HepG2 (cell line): ENCODE measurements at regions not wholly inside any gene's neighbourhood (a gene's known extent, or its start where the extent isn't known, plus 50 kb on each side); places are given as distances from the start of the nearest gene placed in this dataset.

Source experiments
- JUNB ChIP-seq: sonication (generic); formaldehyde crosslinking; IDR thresholded peaks from 2 replicates; pipeline ENCODE4 v1.8.0; 2022; ENCODE audit warnings: missing genetic modification reagents, mild to moderate bottlenecking, borderline replicate concordance
- KLF15 ChIP-seq: sonication (generic); formaldehyde crosslinking; IDR thresholded peaks from 2 replicates; pipeline ENCODE4 v1.8.1; 2023; ENCODE audit warnings: borderline replicate concordance, mild to moderate bottlenecking, inconsistent platforms, missing genetic modification reagents, mixed read lengths

- TF ChIP-seq KLF15 (CRISPR knock-in tag) (no peak), JUNB (CRISPR knock-in tag) (no peak)
Measured at GRCh38 chr13:50158385-50159165, 143.3 kb downstream of the KCNRG start.
